GM23248 (cell line): ENCODE measurements at regions not wholly inside any gene's neighbourhood (a gene's known extent, or its start where the extent isn't known, plus 50 kb on each side); places are given as distances from the start of the nearest gene placed in this dataset.

Experiments
- DNase-seq: peaks from one replicate; pipeline ENCODE4 v3.0.0-alpha.2; 2015
- H2AFZ ChIP-seq: fragments of 200-600 bp; sonication (generic); 2 replicates; pipeline ENCODE4 v1.6.1; 2016; ENCODE audit warnings: antibody characterized with exemption
- H3F3A ChIP-seq: fragments of 200-600 bp; sonication (generic); 2 replicates; pipeline ENCODE4 v1.6.1; 2016; ENCODE audit warnings: mild to moderate bottlenecking, antibody characterized with exemption, mixed run types; ENCODE audit not compliant: insufficient read depth
- H3K27ac ChIP-seq: fragments of 200-600 bp; sonication (generic); 2 replicates; pipeline ENCODE4 v1.5.1; 2016; ENCODE audit warnings: mild to moderate bottlenecking
- H3K27me3 ChIP-seq: fragments of 200-600 bp; sonication (generic); replicated peaks from 2 replicates; pipeline ENCODE4 v1.6.1; 2016; ENCODE audit warnings: mild to moderate bottlenecking; ENCODE audit not compliant: insufficient read depth
- H3K36me3 ChIP-seq: fragments of 200-600 bp; sonication (generic); 2 replicates; pipeline ENCODE4 v1.6.1; 2016; ENCODE audit warnings: low read depth, mild to moderate bottlenecking
- H3K4me1 ChIP-seq: fragments of 200-600 bp; sonication (generic); 2 replicates; pipeline ENCODE4 v1.6.1; 2016; ENCODE audit warnings: mild to moderate bottlenecking; ENCODE audit not compliant: insufficient read depth
- H3K4me2 ChIP-seq: fragments of 200-600 bp; sonication (generic); one replicate; pipeline ENCODE4 v1.6.1; 2016; ENCODE audit warnings: mild to moderate bottlenecking; ENCODE audit not compliant: unreplicated experiment
- H3K4me3 ChIP-seq: fragments of 200-600 bp; sonication (generic); 2 replicates; pipeline ENCODE4 v1.5.1; 2016; ENCODE audit warnings: mild to moderate bottlenecking
- H3K79me2 ChIP-seq: fragments of 200-600 bp; sonication (generic); 2 replicates; pipeline ENCODE4 v1.6.1; 2016; ENCODE audit warnings: mild to moderate bottlenecking; ENCODE audit not compliant: insufficient read depth
- H3K9ac ChIP-seq: fragments of 200-600 bp; sonication (generic); 2 replicates; pipeline ENCODE4 v1.6.1; 2016; ENCODE audit warnings: mild to moderate bottlenecking
- H3K9me2 ChIP-seq: fragments of 200-600 bp; sonication (generic); 2 replicates; pipeline ENCODE4 v1.6.1; 2016; ENCODE audit warnings: mixed run types, mild to moderate bottlenecking, moderate library complexity; ENCODE audit not compliant: insufficient read depth
- H3K9me3 ChIP-seq: fragments of 200-600 bp; sonication (generic); one replicate; pipeline ENCODE4 v1.6.1; 2017; ENCODE audit warnings: low read depth
- H4K20me1 ChIP-seq: fragments of 200-600 bp; sonication (generic); 2 replicates; pipeline ENCODE4 v1.6.0; 2016; ENCODE audit not compliant: insufficient read depth
- EZH2 ChIP-seq: fragments of 200-600 bp; sonication (generic); IDR thresholded peaks from 2 replicates; pipeline ENCODE4 v1.6.1; 2018; ENCODE audit warnings: antibody characterized with exemption, mild to moderate bottlenecking; ENCODE audit not compliant: insufficient read depth, poor library complexity, severe bottlenecking
- EZH2phosphoT487 ChIP-seq: fragments of 200-600 bp; sonication (generic); IDR thresholded peaks from 2 replicates; pipeline ENCODE4 v1.6.1; 2018; ENCODE audit warnings: antibody characterized with exemption, moderate library complexity, mild to moderate bottlenecking, low read depth; ENCODE audit not compliant: insufficient read depth
- WGBS, 2 experiments: methylation state at CpG; one replicate each; pipeline ENCODE4 v1.1.6; 2015 to 2017; ENCODE audit warnings: low lambda C conversion rate in 2 of 2, low coverage in 1 of 2; ENCODE audit errors: missing lambda C conversion rate in 2 of 2; 5-methylcytosine and 5-hydroxymethylcytosine counted together
- in situ Hi-C: fragments of 300-500 bp; cut with MboI; formaldehyde crosslinking; loops from 2 replicates; pipeline ENCODE4 v1.15.0; 2020

GRCh38 chr13:26485288-26485687 is 72.2 kb upstream of the WASF3 start:
- Histone ChIP-seq H3K9me2 (no peaks in the 10 kb centered on the region), H3K4me2 (no peak overlapping the region), H2AFZ (peak overlapping the region; percentile 92), H3K36me3 (no peaks in the 10 kb centered on the region), H3K4me3 (no peak overlapping the region), H4K20me1 (no peaks in the 10 kb centered on the region), H3K79me2 (no peaks in the 10 kb centered on the region), H3K27me3 (no peaks in the 10 kb centered on the region), H3K27ac (no peak overlapping the region), H3K9ac (peak overlapping the region; percentile 20), H3K9me3 (no peaks in the 10 kb centered on the region), H3K4me1 (peaks cover 12% of the 10 kb centered on the region), H3F3A (no peaks in the 10 kb centered on the region)
- no peak for TF ChIP-seq EZH2
- no peak for TF ChIP-seq EZH2phosphoT487
- DNase-seq: no peak
- in situ Hi-C loops: no loop called here
- WGBS, 2 experiments: 23% methylated on average over 7 of the region's 7 CpGs

GRCh38 chr13:26485786-26486185 is 71.7 kb upstream of the WASF3 start:
- Histone ChIP-seq H3K4me3 (no peak overlapping the region), H3K79me2 (no peaks in the 10 kb centered on the region), H4K20me1 (no peaks in the 10 kb centered on the region), H3K27ac (no peak overlapping the region), H3K36me3 (no peaks in the 10 kb centered on the region), H3K4me2 (no peak overlapping the region), H3K27me3 (no peaks in the 10 kb centered on the region), H3F3A (no peaks in the 10 kb centered on the region), H3K9ac (peak overlapping the region; percentile 20), H3K9me2 (no peaks in the 10 kb centered on the region), H2AFZ (peak overlapping the region; percentile 92), H3K9me3 (no peaks in the 10 kb centered on the region), H3K4me1 (peaks cover 7% of the 10 kb centered on the region; the same call in 1 of the 2 replicates)
- peak; percentile 69 for DNase-seq
- in situ Hi-C loops: no loop called here
- 7 to 14% methylated on average over 9 of the region's 9 CpGs for WGBS, 2 experiments
- no peak for TF ChIP-seq EZH2phosphoT487
- no peak for TF ChIP-seq EZH2

GRCh38 chr13:26486550-26486949 is 70.9 kb upstream of the WASF3 start:
- Histone ChIP-seq H3F3A (no peaks in the 10 kb centered on the region), H4K20me1 (no peaks in the 10 kb centered on the region), H3K36me3 (no peaks in the 10 kb centered on the region), H3K27me3 (no peaks in the 10 kb centered on the region), H3K9me3 (no peaks in the 10 kb centered on the region), H3K4me1 (0 out of 2 replicates have a peak, but pooled peaks cover 6% of the 10 kb centered on the region), H3K9me2 (no peaks in the 10 kb centered on the region), H3K4me2 (no peak overlapping the region), H3K4me3 (no peak overlapping the region), H3K79me2 (no peaks in the 10 kb centered on the region), H2AFZ (peak overlapping the region; percentile 92; the same call in 1 of the 2 replicates), H3K27ac (no peak overlapping the region), H3K9ac (no peak overlapping the region)
- TF ChIP-seq EZH2phosphoT487: no peak
- no peak for TF ChIP-seq EZH2
- DNase-seq: no peak
- in situ Hi-C loops: no loop called here
- 51 to 53% methylated on average over 6 of the region's 6 CpGs for WGBS, 2 experiments

GRCh38 chr13:26487781-26488180 is 69.7 kb upstream of the WASF3 start:
- Histone ChIP-seq H3K27ac (no peak overlapping the region), H3K9ac (no peak overlapping the region), H3K4me2 (no peak overlapping the region), H3K4me3 (no peak overlapping the region), H3F3A (no peaks in the 10 kb centered on the region), H3K36me3 (no peaks in the 10 kb centered on the region), H3K9me3 (no peaks in the 10 kb centered on the region), H3K4me1 (0 out of 2 replicates have a peak, but pooled peaks cover 6% of the 10 kb centered on the region), H3K79me2 (no peaks in the 10 kb centered on the region), H3K27me3 (no peaks in the 10 kb centered on the region), H3K9me2 (no peaks in the 10 kb centered on the region), H2AFZ (no peak overlapping the region), H4K20me1 (no peaks in the 10 kb centered on the region)
- TF ChIP-seq EZH2phosphoT487 (no peak), EZH2 (no peak)
- WGBS, 2 experiments: 94 to 95% methylated on average over 11 of the region's 11 CpGs
- no peak for DNase-seq
- in situ Hi-C loops: no loop called here
